HG03066 (cell line): ENCODE measurements at regions not wholly inside any gene's neighbourhood (a gene's known extent, or its start where the extent isn't known, plus 50 kb on each side); places are given as distances from the start of the nearest gene placed in this dataset.
"Not testable (repeated sequence)": the region's sequence is repeated elsewhere in the genome, so short reads cannot be mapped to it uniquely, and the experiment has no call there.

Source experiments
- ATAC-seq: cut with Tn5 transposase; IDR thresholded peaks from one replicate; pipeline ENCODE4 v1.9.1; 2021; ENCODE audit warnings: low read depth; ENCODE audit not compliant: unreplicated experiment

GRCh38 chr11:15683528-15683927, 568.8 kb downstream of the INSC start:
- no peak for ATAC-seq

GRCh38 chr11:15685306-15685705, 570.6 kb downstream of the INSC start:
- ATAC-seq = no peak

- ATAC-seq = not testable (repeated sequence)
These were observed 571.5 kb downstream of the INSC start for GRCh38 chr11:15686259-15686658.

GRCh38 chr11:15687342-15687741, 572.6 kb downstream of the INSC start:
- no peak for ATAC-seq

- ATAC-seq = no peak
These were observed 573.6 kb downstream of the INSC start for GRCh38 chr11:15688351-15688792.

GRCh38 chr11:15690320-15690719, 575.6 kb downstream of the INSC start:
- ATAC-seq = no peak

- no peak for ATAC-seq
These were observed 578.0 kb downstream of the INSC start for GRCh38 chr11:15692739-15693138.

GRCh38 chr11:15695096-15695721, 580.5 kb downstream of the INSC start:
- no peak for ATAC-seq

GRCh38 chr11:15696069-15696468, 581.3 kb downstream of the INSC start:
- ATAC-seq = no peak

- no peak for ATAC-seq
These were observed 582.9 kb downstream of the INSC start for GRCh38 chr11:15697437-15698236.

- ATAC-seq = no peak
These were observed 584.1 kb downstream of the INSC start for GRCh38 chr11:15698855-15699254.

- no peak for ATAC-seq
These were observed 585.3 kb downstream of the INSC start for GRCh38 chr11:15699978-15700377.

GRCh38 chr11:15700456-15700855, 585.7 kb downstream of the INSC start:
- no peak for ATAC-seq

GRCh38 chr11:15704064-15704463, 589.3 kb downstream of the INSC start:
- ATAC-seq = no peak

GRCh38 chr11:15704556-15704955, 589.8 kb downstream of the INSC start:
- ATAC-seq = no peak

GRCh38 chr11:15705891-15706290, 591.2 kb downstream of the INSC start:
- no peak for ATAC-seq

- no peak for ATAC-seq
These were observed 592.5 kb downstream of the INSC start for GRCh38 chr11:15707194-15707593.

GRCh38 chr11:15707971-15708370, 593.2 kb downstream of the INSC start:
- no peak for ATAC-seq

- ATAC-seq = no peak
These were observed 596.0 kb downstream of the INSC start for GRCh38 chr11:15710580-15711275.

- no peak for ATAC-seq
These were observed 596.6 kb downstream of the INSC start for GRCh38 chr11:15711311-15711710.

- ATAC-seq = no peak
These were observed 600.1 kb downstream of the INSC start for GRCh38 chr11:15714641-15715399.
